Lung (tissue), 11 donors: ENCODE measurements at regions not wholly inside any gene's neighbourhood (a gene's known extent, or its start where the extent isn't known, plus 50 kb on each side); places are given as distances from the start of the nearest gene placed in this dataset.

Experiments used
- ATAC-seq: fragments of 200-7000 bp; cut with Tn5 transposase; one replicate; pipeline ENCODE4 v1.9.1; 2020; ENCODE audit warnings: moderate number of reproducible peaks; ENCODE audit not compliant: insufficient read depth, low FRiP score
- DNase-seq, 3 donors: peaks; one replicate each; pipeline ENCODE4 v3.0.0-alpha.2; 2013 to 2017
- H3K27ac ChIP-seq, 2 donors: one replicate each; pipeline ENCODE4 v1.5.1; 2013; ENCODE audit warnings: mild to moderate bottlenecking in 2 of 2, moderate library complexity in 2 of 2, control low read depth in 1 of 2, inconsistent platforms in 1 of 2, low read depth in 1 of 2, low read length in 1 of 2
- H3K27me3 ChIP-seq, 3 donors: one replicate each; pipeline ENCODE4 v1.5.1; 2013; ENCODE audit warnings: low read length in 2 of 3; ENCODE audit not compliant: control insufficient read depth in 3 of 3, insufficient read depth in 3 of 3
- H3K36me3 ChIP-seq, 4 donors: one replicate each; pipeline ENCODE4 v1.5.1; 2013; ENCODE audit warnings: low read length in 4 of 4, mild to moderate bottlenecking in 1 of 4, moderate library complexity in 1 of 4; ENCODE audit not compliant: control insufficient read depth in 4 of 4, insufficient read depth in 4 of 4
- H3K4me1 ChIP-seq, 5 donors: one replicate each; pipeline ENCODE4 v1.5.1; 2013; ENCODE audit warnings: low read length in 5 of 5, mild to moderate bottlenecking in 2 of 5, moderate library complexity in 1 of 5; ENCODE audit not compliant: control insufficient read depth in 5 of 5, insufficient read depth in 5 of 5
- H3K4me3 ChIP-seq: one replicate; pipeline ENCODE4 v1.5.1; 2013; ENCODE audit warnings: mild to moderate bottlenecking, control low read depth, moderate library complexity
- H3K9ac ChIP-seq, 2 donors: one replicate each; pipeline ENCODE4 v1.5.1; 2013; ENCODE audit warnings: low read length in 2 of 2, control low read depth in 1 of 2; ENCODE audit not compliant: insufficient read depth in 1 of 2
- H3K9me3 ChIP-seq, 4 donors: one replicate each; pipeline ENCODE4 v1.5.1; 2013; ENCODE audit warnings: low read length in 3 of 4, mild to moderate bottlenecking in 1 of 4, moderate library complexity in 1 of 4; ENCODE audit not compliant: control insufficient read depth in 4 of 4, insufficient read depth in 3 of 4
- WGBS, 2 donors: extraction: QIAGEN DNeasy Blood & Tissue Kit; methylation state at CpG; one replicate each; pipeline ENCODE4 v1.1.7; 2013; 5-methylcytosine and 5-hydroxymethylcytosine counted together
- TF ChIP-seq, protein P1 (sequence below): IDR thresholded peaks from 2 replicates; pipeline ENCODE4 v1.5.1; 2012; ENCODE audit warnings: mild to moderate bottlenecking; ENCODE audit errors: control extremely low read depth, extremely low read depth
- donor health status: control.
- donor health status: control.
- donor health status: Bipolar disorder and iron deficiency.
- donor health status: healthy.
- donor health status: DM: yes; HTN: yes; CAD: no.

DNA sequence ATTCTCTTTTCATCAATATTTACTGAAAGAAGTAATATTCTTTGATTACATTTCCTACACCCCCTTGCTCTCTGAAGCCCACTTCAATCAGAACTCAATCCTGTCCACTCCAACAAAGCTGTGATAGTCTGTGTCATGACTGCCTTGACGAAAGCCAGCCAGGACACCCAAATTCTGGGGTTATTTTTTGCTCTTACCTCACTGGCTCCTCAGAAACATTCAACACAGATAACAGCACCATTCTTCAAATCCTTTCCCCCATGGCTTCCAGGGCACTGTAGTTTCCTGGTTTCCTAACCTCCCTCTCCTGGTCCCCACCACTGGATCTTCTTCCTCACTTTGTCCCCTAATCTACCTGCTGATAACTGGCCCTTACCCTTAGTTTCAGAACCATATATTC is 106.1 kb upstream of the FER start:
- Histone ChIP-seq H3K27ac (no peak overlapping the region), H3K4me3 (no peak overlapping the region), H3K4me1 (peaks cover 0 to 5% (median 0%) of the 10 kb centered on the region in 5 donors), H3K36me3 (no peaks in the 10 kb centered on the region), H3K9ac (no peak overlapping the region), H3K9me3 (no peaks in the 10 kb centered on the region), H3K27me3 (no peaks in the 10 kb centered on the region)
- no peak for DNase-seq
- WGBS, 2 donors, result 79 to 86% methylated on average over 1 of the region's 1 CpG
- TF ChIP-seq, protein P1, sequence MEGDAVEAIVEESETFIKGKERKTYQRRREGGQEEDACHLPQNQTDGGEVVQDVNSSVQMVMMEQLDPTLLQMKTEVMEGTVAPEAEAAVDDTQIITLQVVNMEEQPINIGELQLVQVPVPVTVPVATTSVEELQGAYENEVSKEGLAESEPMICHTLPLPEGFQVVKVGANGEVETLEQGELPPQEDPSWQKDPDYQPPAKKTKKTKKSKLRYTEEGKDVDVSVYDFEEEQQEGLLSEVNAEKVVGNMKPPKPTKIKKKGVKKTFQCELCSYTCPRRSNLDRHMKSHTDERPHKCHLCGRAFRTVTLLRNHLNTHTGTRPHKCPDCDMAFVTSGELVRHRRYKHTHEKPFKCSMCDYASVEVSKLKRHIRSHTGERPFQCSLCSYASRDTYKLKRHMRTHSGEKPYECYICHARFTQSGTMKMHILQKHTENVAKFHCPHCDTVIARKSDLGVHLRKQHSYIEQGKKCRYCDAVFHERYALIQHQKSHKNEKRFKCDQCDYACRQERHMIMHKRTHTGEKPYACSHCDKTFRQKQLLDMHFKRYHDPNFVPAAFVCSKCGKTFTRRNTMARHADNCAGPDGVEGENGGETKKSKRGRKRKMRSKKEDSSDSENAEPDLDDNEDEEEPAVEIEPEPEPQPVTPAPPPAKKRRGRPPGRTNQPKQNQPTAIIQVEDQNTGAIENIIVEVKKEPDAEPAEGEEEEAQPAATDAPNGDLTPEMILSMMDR, result no peak
- no peak for ATAC-seq

DNA sequence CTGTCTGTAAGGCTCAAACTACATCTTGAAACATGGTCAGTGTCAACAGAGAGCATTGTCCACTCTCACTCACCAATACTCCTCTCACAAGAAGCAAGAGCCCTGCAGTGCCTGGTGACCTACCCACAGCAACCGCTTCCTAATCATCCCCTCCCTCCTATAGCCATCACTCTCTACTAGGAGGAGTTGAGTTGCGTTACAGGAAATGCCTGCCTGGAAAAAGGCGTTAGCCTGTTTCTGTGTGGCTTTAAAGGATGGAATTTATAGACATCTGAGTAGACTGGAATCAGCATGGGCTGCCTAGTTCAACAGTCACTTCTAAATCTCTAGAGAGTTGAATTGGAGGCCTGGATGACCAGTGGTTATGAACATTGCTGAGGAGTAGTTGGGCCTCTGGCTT is 108.3 kb upstream of the FER start:
- no peak for ATAC-seq
- TF ChIP-seq, protein P1, result no peak
- H3K4me3 ChIP-seq, result no peak overlapping the region
- DNase-seq, result peak in 1 of 3 donors; percentile 5
- WGBS, 2 donors, result 73 to 82% methylated on average over 3 of the region's 3 CpGs
- no peaks in the 10 kb centered on the region for H3K9me3 ChIP-seq
- no peak overlapping the region for H3K9ac ChIP-seq
- peaks cover 0 to 5% (median 0%) of the 10 kb centered on the region in 5 donors for H3K4me1 ChIP-seq
- H3K27me3 ChIP-seq, result no peaks in the 10 kb centered on the region
- no peaks in the 10 kb centered on the region for H3K36me3 ChIP-seq
- no peak overlapping the region for H3K27ac ChIP-seq

DNA sequence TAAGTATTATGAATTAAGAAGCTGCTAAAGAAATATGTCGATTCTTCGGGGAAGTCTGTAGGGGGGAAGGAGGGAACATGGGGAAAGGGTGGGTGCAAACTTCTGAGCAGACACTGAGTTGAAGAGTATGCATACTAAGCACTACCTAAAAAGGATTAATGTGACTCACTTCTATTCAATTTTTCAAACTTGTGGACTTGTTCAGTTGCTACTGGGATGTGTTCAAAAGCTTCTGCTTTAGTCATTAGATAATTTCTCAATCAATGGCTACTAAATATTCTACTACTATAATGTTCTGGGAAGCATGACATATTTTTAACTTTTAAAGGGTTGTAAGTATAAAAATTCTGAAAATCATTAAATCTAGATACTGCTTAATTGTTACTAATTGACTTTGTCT is 109.7 kb upstream of the FER start:
- Histone ChIP-seq H3K4me3 (no peak overlapping the region), H3K9me3 (no peaks in the 10 kb centered on the region), H3K27me3 (no peaks in the 10 kb centered on the region), H3K27ac (no peak overlapping the region), H3K9ac (no peak overlapping the region), H3K36me3 (no peaks in the 10 kb centered on the region), H3K4me1 (peaks cover 0 to 5% (median 0%) of the 10 kb centered on the region in 5 donors)
- 89 to 92% methylated on average over 2 of the region's 2 CpGs for WGBS, 2 donors
- TF ChIP-seq, protein P1, result no peak
- ATAC-seq (no peak), DNase-seq (no peak)

DNA sequence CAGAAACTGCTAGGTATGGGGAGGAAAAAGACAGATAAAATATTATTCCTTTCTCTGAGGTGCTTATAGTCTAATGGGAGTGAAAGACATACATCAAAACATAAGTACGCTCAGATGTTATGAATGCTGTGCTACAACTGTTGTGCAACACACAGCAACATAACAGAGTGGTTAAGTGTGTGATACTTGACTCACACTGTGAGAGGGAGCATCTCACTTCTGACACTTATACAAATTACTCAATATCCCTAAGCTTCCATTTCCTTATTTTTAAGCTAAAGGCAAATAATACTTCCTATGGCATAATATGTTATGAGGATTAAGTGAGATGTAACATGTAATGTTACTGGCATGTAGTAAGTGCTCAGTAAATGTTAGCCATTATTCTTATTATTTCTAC is 110.6 kb upstream of the FER start:
- Histone ChIP-seq H3K4me1 (peaks cover 0 to 3% (median 0%) of the 10 kb centered on the region in 5 donors), H3K27me3 (no peaks in the 10 kb centered on the region), H3K9me3 (no peaks in the 10 kb centered on the region), H3K27ac (no peak overlapping the region), H3K36me3 (no peaks in the 10 kb centered on the region), H3K4me3 (no peak overlapping the region), H3K9ac (no peak overlapping the region)
- WGBS, 2 donors, result 66 to 77% methylated on average over 1 of the region's 1 CpG
- no peak for DNase-seq
- TF ChIP-seq, protein P1, result no peak
- no peak for ATAC-seq
